ENCODE measurements at regions not wholly inside any gene's neighbourhood (a gene's known extent, or its start where the extent isn't known, plus 50 kb on each side); places are given as distances from the start of the nearest gene placed in this dataset.

DNA sequence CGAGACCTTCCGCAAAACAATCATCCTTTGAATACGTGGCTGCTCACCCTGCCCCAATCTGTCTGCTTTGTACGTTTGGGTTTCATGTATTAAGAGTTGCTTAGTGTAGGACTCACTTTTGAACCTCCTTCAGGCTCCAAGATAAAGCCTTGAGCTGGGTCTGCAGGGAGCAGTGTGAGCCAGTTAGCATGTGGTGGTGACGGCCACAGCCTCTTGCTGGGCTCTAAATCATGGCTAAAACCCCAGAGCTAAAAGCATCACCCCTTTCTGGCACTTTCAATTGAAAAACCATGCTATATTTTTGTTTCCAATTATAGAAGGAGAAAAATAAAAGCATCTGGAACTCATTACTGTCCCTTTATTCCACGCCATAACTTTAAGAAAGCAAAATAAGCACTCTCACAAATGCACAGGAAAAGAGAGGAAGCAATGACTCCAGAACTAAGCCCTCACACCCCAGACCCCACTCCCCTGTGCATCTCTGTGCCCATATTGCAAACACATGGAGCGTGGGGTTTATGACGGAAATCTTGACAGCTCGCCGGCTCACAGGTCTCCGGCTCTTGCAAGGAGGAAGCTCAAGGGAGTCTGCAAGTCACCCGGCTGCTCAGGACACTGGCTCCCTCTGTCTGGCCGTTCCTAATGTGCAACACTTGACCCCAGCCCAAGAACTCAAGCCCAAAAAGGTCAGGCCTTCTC, 135.5 kb downstream of the MIS18A start:
- Histone ChIP-seq H3K4me3 (peak overlapping the region; percentile 33), H3K27ac (no peak overlapping the region)
- DNase-seq (ENCODE audit: low spot score) = no peak

DNA sequence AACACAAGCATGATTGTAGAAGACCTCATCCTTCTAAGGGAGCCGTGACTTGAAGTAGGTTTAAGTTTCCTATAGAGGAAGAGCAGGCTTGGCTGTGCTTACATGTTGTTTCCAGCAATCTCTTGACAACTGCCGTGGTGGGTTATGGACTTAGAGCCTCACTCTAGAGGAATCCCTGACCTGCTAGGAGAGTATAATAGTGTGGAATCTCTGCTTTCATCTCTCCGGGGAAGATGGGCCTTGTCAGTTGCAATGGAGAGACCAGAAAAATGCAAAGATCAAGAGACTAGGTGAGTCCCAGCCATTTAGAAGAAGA, 137.6 kb downstream of the MIS18A start:
- TF ChIP-seq, protein P1, sequence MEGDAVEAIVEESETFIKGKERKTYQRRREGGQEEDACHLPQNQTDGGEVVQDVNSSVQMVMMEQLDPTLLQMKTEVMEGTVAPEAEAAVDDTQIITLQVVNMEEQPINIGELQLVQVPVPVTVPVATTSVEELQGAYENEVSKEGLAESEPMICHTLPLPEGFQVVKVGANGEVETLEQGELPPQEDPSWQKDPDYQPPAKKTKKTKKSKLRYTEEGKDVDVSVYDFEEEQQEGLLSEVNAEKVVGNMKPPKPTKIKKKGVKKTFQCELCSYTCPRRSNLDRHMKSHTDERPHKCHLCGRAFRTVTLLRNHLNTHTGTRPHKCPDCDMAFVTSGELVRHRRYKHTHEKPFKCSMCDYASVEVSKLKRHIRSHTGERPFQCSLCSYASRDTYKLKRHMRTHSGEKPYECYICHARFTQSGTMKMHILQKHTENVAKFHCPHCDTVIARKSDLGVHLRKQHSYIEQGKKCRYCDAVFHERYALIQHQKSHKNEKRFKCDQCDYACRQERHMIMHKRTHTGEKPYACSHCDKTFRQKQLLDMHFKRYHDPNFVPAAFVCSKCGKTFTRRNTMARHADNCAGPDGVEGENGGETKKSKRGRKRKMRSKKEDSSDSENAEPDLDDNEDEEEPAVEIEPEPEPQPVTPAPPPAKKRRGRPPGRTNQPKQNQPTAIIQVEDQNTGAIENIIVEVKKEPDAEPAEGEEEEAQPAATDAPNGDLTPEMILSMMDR (IDR thresholded peaks at IDR 0.05) = no peak
- Histone ChIP-seq H3K27ac (no peak overlapping the region), H3K4me3 (no peak overlapping the region)
- no peak for DNase-seq (ENCODE audit: low spot score)

More for the DNA sequence above, 135.5 kb downstream of the MIS18A start:
- TF ChIP-seq, protein P1 (IDR thresholded peaks at IDR 0.05) = no peak

DNA sequence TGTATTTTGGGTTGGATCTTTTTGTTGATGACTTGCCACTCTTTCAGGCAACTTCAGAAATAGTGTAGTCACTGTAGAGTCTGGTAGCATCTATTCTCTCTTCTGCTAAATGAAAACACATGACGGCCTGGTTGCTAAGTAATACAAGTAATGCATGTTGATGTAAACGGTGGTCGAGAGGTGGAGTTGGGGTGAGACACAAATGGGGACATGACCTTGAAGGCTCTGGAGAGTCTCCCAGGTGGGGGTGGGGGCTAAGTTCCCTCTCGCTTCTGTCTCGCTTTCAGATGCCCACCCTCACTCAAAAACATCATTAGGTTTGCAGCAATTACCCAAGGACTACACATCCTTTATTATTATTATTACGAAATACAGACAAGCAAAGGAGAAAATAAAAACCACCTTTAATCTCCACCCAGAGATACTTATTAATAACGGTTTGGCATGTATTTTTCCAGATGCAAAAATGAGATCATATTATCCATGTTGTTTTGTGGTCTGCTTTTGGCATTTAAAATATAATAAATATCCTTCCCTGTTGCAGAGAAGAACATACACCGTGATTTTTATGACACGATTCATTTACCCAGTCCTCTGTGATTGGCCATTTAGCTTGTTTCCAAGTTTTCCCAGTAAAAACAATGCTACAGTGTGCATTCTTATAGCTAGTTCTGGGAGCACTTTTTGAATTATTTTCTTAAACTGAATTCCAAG, 138.1 kb downstream of the MIS18A start:
- TF ChIP-seq, protein P1 (IDR thresholded peaks at IDR 0.05) = no peak
- H3K4me3 ChIP-seq = no peak overlapping the region
- no peak overlapping the region for H3K27ac ChIP-seq
- no peak for DNase-seq (ENCODE audit: low spot score)

DNA sequence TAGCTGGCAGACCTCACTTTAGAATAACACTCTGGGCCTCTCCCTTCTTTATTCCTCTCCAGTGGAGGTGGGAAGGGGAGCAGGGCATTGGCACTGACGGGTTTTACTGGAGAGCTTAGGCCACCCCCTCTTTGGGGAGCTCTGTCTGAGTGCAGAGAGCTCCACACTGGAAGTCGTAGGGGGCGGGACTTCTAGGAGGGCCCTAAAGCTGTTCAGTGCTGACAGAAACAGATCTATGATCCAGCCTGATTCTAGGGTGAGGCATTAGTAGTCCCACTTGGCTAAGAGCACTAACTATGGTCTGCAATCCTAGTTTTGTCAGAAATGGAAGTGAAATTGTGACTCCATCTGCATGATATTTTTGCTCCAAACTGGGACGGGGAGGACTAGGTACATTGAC, 138.7 kb downstream of the MIS18A start:
- TF ChIP-seq, protein P1 (IDR thresholded peaks at IDR 0.05) = no peak
- Histone ChIP-seq H3K4me3 (no peak overlapping the region), H3K27ac (no peak overlapping the region)
- DNase-seq (ENCODE audit: low spot score) = no peak

DNA sequence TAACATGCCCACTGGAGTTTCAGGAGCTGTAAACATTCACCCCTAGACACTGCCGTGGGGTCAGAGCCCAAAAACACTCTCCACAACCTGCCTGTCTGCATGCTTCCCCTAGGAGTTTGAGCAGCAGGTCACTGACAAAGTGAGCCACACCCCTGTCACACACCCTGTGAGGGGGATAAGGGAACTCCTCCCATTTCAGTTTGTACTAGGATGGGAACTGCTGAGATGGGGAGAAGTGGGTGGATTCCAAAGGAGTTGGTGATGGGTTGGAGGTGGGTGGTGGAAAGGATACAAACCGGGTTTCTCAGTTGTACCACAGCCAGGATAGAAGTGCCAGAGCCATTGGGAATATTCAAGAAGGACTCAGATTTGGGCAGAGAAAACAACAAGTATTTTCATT, 140.2 kb downstream of the MIS18A start:
- Histone ChIP-seq H3K27ac (no peak overlapping the region), H3K4me3 (no peak overlapping the region)
- no peak for DNase-seq (ENCODE audit: low spot score)
- TF ChIP-seq, protein P1 (IDR thresholded peaks at IDR 0.05) = no peak

DNA sequence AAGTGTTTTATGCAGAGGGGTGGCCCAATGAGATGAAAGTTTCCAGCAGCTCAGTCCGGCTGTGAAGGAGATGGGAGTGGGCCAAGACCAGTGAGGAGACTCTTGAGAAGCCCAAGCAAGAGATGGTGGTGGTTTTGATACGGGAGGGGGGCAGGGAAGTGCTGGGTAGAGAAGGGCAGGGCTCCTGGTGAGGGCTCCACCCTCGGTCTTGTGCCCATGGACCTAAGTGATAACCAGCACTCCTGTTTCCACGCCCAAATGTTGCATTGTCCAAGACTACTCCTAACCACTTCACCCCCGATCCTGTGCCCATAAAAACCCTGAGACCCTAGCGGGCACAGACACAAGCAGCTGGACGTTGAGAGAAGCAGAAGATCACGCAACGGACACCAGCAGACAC, 140.9 kb downstream of the MIS18A start:
- Histone ChIP-seq H3K27ac (no peak overlapping the region), H3K4me3 (no peak overlapping the region)
- TF ChIP-seq, protein P1 (IDR thresholded peaks at IDR 0.05) = no peak
- DNase-seq (ENCODE audit: low spot score) = no peak

DNA sequence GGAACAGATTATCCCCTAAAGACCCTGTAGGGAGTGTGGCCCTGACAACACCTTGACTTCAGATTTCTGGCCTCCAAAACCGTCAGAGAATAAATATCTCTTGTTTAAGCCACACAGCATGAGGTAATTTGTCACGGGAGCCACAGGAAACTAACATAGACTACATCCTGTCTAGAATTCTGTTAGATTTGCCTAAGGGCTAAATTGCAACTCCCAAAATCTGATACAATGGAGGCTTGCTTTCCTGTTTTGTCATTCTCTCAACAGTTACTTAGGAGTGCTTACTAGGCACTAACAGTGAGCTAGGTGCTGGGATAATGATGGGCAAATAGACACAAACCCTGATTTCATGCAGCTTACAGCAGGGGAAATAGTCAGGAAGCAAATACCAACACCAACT, 141.6 kb downstream of the MIS18A start:
- no peak for DNase-seq (ENCODE audit: low spot score)
- Histone ChIP-seq H3K4me3 (no peak overlapping the region), H3K27ac (no peak overlapping the region)
- TF ChIP-seq, protein P1 (IDR thresholded peaks at IDR 0.05) = no peak

All from coronary artery (tissue), 2 donors.